Myocyte (in vitro differentiated cells): ENCODE measurements at regions not wholly inside any gene's neighbourhood (a gene's known extent, or its start where the extent isn't known, plus 50 kb on each side); places are given as distances from the start of the nearest gene placed in this dataset.
"Not testable (repeated sequence)": the region's sequence is repeated elsewhere in the genome, so short reads cannot be mapped to it uniquely, and the experiment has no call there.

Experiments used
- DNase-seq: peaks from one replicate; pipeline ENCODE4 v3.0.0-alpha.2; 2012; ENCODE audit warnings: low read depth

DNA sequence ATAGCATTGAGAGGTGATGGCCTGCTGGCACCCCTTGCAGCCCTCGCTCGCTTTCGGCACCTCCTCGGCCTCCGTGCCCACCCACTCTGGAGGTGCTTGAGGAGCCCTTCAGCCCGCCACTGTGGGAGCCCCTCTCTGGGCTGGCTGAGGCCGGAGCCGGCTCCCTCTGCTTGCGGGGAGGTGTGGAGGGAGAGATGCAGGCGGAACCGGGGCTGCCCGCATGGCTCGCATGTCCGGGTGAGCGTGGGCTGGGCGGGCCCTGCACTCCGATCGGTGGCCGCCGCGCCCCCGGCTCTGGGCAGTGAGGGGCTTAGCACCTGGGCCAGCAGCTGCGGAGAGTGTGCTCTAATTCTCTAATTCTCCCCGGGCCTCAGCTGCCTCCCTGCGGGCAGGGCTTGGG, 101.1 kb downstream of the KIF4B start:
- no peak for DNase-seq

DNA sequence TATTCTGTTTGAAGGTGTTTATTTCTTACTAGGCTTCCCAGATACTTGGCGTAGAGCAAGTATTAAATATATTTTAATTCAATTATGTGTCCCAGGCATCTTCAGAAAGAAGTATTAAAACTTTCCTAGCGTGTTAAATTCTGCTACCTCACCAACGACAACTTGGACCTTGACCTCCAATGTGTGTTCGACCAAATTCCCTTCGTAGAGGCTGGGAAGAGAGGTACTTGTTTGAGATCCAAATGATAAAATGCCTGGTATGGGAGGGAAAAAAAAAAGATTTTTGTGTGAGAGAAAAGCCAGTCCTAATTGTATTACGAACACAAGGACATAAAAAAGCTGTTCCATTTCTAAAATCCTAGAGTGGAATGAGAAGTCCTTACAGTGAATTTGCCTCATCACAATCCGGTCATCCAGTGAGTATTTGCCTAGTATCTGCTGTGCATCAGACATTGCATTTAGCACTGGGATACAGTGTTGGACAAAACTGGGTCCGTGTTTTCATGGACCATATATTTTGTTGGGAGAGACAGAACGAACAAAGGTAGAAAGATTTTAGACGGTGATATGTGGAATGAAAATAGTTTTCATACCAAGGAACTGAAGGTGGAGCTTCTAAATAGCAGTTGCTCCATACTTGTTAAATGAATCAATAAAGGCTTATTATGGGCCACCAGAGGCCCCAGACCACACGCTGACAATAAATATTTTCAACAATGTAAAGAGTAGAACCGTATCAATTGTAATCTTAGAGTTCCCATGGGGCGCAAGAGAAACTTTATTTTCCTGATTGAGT, 103.1 kb downstream of the KIF4B start:
- no peak for DNase-seq

DNA sequence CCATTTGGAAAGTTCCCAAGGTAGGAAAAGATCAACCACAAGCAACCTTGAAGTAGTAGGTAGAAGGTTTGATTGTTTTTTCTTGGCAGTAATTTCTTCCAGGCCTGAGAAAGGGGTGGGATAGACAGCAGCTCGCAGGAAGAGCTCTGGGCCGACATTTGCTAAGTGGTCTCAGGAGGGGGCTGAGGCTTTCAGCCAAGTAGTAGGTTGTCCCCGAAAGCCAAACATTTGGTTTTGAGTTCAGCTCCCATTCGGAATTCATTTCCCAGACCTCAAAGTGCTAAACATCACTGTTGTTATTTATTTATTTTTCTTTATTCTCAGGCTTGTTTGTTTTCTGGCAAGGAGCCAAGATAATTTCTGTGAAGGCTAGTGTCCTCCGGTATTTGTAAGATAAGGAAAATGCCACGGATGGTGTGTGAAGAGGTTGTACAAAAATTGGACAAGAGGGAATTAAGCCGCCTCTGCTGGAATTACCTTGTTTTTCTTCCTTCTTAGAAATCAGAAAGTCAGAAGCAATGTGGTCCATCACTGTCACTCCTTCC, 112.1 kb downstream of the KIF4B start:
- DNase-seq: no peak

DNA sequence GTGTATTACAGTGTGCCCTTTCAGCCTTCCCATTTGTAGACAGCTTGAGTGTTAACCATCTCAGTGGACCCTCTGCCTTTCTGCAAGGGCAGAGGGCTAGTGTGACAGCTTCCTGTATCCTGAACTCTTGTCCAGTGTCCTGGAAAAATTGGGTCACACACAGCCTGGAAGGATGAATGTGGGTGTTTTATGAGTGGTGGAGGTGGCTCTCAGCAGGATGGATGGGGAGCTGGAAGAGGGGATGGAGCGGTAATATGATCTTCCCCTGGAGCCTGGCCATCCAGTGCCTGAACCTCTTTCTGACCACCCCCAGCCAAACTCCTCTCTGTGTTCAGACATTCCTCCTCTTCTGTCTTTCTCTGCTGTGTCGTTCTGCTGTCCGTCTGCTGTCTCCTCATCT, 113.0 kb downstream of the KIF4B start:
- no peak for DNase-seq

DNA sequence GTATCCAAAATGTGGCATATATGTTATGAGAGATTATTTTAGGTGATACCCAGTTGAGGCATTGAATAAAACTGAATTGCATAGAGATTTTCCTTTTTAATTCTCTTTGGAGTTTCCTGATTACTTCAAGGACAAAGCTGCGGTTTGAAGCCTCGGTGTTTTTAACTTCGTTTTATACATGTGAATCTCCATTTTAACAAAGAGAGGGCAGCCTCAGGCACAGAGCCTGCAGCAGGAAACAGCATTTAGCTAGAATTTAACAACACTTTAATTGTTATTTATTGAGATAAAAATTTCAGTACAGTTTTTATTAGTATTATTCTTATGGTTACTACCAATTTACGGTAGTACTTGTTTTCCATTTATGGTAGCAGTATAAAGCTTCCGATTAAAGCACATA, 114.0 kb downstream of the KIF4B start:
- DNase-seq: no peak

DNA sequence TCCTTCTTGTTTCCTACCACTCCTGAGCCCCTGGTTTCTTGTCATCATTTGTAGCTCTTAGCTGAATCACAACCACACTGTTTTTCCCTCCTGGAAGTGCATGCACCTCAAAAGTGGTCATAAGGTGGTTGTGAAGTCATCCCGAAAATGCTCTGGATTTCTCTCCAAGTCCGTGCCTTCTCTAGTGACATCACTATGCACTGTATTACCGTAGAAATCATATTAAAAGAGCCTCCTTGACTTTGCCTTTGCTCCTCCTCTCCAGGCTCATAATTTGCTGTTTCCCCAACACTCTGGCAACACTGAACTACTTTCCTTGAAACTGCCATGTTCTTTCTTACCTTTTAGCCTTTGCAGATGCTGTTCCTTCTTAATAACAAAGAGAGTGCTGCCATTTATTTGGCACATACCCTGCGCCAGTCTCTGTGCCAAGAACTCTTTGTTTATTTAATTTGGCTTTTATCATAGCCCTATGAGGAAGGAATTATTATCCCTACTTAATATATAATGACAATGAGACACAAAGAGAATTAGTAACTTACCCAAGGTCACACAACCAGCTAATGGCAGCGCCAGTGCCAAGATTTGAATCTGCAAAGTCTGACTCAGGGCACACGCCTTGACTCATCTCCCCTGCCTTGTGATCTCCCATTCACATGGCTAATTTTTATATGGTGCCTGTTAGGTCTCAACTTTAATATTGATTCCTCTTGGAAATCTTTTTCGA, 115.4 kb downstream of the KIF4B start:
- DNase-seq: no peak

DNA sequence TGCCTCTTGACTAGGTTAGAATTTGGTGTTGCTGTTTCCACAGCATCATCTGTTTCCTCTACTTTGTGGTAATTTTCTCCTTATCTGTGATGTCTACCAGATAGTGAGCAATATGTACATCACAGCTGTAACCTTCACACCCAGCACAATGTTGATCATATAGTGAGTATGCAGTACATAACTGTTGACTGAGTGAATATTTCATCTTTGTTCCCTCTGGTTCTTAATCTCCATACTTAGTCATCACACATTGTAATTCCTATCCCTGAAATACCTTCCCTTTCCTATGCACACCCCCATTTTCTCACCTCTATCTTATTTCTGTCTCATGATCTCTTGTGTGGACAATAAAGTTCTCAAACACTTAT, 115.9 kb downstream of the KIF4B start:
- no peak for DNase-seq

DNA sequence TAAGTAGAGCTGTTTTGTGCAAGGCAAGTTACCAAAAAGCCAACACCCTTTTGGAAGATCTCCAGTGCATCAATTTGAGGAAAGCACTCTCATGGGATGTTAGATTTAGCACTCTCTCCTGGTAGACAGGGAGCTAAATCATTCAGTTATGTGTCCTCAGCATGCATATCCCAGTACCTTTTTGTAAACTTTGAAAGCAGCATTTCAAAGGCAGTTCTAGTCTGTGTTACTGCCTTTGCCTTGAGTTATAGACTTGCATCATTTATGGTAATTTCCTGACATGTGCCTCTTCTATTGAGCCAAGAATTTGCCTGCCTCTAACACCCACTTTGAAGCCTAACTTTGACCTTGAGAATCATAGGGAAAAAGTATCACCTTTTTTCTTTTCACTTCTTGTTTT, 120.6 kb downstream of the KIF4B start:
- no peak for DNase-seq

DNA sequence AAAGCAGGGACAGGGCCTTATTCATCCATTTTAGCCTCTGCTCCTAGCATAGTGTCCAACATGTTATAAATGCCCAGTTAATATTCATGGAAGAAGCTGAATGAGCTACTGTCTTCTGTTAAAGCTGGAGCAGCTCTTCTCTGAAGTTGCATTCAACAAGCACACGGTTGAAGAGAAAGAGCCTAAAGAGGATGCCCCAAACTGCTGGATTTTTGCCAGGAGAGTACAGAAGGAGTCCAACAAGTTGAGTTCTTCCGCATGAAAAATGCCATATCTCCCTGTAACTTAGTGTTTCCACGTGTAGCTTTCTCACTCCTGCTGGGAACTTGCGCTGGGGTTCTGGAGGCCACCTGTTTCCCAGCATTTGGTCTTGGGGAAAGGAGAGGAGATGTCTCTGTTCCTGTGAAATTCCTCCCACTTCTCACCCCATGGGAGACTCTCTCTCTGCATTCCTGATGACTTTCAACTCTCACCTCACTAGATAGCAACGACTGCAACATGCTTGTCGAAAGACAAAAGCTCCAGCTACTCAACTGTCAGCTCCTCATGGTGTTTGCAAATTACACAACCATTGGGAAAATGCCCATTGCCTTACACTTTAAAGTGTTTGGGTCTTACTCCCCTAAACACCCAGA, 122.8 kb downstream of the KIF4B start:
- no peak for DNase-seq

DNA sequence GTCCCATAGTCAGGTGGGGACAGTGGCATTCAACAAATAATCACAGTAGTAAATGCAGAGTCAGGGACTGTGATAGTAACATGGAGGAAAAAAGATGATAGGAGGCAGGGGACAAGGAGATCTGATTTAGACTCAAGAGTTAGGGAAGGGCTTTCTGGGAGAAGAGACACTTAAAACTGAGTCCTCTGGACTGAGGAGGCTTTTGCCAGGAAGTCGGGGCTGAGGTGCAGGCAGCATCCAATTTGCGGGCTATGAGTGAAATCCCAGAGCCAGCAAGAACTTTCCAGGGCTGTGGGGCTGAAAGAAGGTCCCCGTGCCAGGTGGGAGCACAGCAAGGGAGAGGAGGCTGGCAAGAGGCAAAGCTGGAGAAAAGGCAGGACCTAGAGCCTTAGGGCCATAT, 124.1 kb downstream of the KIF4B start:
- DNase-seq: no peak

DNA sequence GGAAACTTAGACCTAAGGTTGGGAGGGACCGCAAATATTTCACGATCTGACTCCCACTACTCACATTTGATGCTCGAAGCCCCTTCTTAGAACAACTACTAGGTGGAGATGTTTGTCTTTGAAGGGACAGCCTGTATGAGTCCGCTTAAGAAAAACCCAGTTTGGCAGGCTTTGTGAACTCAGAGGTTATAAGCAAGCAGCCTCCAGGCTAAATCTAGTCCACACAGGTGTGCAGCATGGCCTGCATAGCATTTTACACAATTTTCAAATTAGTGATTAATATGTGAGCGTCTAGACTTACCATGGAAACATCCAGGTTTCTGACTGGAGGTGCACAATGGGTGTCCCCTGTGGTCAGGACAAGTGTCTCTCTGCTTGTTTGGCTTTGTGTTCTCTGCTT, 127.1 kb downstream of the KIF4B start:
- no peak for DNase-seq

DNA sequence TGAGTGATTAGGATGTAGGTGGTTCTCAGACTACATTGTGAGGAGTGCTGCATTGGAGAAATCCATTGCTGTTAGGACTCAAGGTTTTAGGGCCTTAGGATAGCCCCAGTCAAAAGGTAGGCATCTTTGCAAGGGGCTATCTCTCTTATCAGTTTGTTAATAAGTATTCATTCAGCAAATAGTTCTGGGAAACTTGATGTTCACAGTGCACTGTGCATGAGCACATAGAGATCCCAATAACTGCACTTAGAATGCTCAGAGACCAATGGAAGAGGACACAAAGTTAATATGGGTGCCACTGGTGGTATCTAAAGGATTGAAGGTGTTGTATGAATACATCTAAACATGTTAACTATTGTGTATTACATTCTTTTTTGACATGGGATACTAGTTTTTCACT, 131.4 kb downstream of the KIF4B start:
- no peak for DNase-seq

DNA sequence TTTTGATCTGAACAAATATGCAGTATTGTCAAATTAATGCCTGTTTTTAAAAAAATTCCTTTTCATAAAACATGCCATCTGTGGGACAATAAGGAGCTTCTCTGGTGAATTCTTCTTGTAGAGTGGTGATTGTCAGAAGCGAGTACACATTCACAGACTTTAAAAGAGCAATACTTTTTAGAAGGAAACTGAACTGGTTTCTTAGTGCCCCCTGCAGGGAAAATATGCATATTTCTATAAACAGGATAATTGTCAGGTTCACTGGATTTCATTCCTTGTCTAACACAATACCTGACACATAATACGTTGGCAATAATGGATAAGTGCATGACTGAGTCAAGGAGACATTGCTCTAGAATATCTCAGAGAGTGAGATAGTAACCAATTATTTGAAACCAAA, 133.7 kb downstream of the KIF4B start:
- peak; percentile 12 for DNase-seq

DNA sequence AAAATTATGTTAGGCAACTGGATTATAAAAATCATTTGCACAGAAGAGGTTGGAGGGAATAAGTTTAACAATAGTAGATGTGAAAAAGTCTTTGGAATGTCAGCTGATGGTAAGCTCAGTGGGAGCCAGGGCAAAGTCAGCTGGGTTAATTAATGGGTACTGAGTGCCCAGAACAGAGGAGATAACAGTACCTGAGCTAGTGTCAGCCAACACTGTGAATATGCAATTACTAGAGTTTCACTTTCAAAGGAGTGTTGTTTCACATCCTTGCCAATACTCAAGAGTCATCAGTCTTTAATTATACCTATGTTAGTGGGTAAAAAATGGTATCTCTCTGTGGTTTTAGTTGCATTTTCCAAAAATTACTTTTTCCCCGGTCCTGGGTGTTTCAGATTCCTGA, 135.1 kb downstream of the KIF4B start:
- DNase-seq: no peak

DNA sequence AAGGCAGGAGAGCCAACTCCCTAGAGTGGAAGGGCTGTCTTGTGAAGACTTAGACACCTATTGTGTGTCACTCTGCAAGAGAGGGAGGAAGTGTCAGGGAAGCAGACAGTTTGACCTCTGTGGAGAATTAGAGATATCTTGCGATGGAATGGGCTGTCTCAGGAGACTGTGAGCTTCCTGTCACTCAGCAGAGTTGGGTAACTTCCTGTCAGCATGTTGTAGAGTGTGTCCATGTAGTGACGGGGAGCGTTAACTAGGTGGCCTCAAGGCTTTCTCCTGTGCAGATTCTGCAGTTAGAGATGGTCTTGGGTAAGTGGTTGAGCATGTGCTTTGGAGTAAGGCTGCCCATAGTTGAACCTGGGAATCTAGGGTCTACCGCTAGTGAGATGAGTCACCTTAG, 136.5 kb downstream of the KIF4B start:
- no peak for DNase-seq

DNA sequence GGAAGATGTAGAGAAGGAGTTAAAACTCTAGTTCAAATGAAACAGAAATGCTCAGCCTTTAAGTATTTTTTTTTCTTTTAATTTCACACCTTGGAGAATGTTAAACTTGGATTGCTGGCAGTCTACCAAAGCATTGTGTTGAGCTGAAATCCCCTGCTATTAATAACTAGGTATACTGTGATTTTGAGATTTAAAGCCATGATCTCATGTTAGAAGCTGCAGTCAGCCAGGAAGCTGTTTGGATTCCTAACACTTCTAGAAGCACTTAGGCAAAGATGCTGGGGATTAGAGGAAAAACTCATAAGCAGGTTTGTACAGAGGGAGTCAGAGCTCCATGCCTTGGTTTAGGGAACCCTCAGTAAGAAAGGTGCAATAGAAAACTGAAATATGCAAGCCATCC, 141.4 kb downstream of the KIF4B start:
- no peak for DNase-seq

DNA sequence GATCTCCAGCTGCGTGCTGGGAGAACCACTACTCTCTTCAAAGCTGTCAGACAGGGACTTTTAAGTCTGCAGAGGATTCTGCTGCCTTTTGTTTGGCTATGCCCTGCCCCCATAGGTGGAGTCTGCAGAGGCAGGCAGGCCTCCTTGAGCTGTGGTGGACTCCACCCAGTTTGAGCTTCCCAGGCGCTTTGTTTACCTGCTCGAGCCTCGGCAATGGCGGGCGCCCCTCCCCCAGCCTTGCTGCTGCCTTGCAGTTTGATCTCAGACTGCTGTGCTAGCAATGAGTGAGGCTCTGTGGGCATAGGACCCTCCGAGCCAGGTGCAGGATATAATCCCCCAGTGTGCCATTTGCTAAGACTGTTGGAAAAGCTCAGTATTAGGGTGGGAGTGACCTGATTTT, 149.5 kb downstream of the KIF4B start:
- not testable (repeated sequence) for DNase-seq

DNA sequence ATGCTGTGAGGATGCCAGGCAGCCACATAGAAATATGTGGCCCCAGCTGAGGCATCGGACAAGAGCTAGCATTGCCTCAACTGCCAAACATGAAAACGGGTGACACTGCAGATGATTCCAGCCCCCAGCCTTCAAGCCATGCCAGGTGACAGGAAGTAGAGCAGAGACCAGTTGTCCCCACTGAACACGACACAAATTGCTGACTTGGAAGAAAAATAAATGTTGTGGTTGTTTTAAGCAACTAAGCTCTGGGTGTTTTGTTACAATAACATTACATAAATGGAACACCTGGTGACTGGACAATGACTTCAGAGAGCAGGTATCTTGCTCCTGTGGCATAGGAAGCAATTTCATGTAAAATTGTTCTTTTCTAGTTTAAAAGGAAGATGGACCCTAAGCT, 154.2 kb downstream of the KIF4B start:
- no peak for DNase-seq

DNA sequence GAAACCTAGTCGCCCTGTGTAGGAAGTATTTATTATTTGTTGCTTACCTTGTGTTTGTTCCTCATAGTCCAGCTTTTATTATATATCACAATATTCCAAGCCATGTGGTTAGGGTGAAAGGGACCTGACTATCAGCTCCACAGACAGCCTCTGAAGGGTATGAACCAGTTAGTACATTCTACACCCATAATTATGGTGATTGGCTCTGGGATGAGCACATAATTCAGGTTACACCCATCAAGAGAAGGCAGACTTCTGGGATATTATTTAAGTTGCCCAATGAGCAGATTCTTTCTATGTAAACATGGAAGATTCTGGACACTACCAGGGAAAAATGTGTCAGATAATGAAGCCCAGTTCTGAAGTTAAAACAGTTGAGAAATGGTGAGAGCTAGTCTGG, 168.0 kb downstream of the KIF4B start:
- DNase-seq: no peak

DNA sequence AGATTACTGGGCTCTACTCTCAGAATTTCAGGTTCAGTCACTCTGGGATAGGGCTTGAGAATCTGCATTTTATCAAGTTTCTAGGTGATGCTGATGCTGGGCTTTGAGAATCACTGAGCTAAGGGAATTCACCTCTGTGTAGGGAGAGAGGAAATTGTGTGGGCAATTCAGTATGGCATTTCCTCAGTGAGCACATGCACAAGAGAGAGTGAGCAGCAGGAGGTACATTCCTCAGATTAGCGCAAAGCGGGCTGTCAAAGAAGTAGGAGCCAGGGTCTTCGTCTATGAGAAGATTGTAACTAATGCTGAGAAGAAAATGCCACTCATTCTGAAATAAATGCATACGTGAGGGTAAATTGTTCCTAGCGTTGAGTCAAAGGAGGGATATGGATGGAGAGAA, 175.9 kb downstream of the KIF4B start:
- DNase-seq: no peak

DNA sequence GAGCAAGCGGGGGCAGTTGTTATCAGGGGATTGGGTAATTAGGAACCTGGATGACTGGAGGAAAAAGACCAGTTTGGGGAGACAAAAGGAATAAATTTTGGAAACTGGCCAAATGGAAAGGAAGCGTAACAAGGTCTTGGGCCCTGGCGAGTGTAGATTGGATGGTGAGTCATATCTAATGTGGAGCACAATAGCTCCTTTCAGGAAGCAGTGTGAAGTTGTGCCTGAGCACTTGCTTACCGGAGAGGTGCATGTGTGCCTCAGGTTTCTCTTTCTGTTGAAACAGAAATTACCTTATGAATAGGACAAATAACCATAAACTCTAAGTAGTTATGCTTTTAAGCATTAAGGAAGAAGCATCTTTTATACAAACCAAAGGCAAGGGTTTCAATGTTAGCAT, 176.4 kb downstream of the KIF4B start:
- DNase-seq: no peak

DNA sequence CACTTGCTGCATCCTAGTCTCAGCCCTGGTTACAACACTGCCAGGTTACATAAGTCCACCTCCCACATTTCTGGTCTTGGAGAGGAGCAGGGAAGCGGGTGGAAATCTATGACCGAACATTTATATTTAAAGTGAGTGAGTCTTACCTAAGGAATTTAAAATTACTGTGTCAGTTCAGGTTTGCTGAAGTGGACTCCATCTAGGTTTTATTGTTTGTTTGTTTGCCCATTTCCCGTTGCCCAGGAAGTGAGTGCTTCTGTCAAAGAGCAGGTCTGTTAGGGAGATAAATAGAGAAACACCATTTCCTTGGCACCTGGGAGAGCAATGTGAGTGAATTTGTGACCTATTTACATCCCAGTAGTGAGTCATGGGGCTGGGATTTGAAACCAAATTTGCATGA, 179.5 kb downstream of the KIF4B start:
- no peak for DNase-seq
